CD4-positive, alpha-beta T cell (primary cell): ENCODE measurements at regions not wholly inside any gene's neighbourhood (a gene's known extent, or its start where the extent isn't known, plus 50 kb on each side); places are given as distances from the start of the nearest gene placed in this dataset.

Source experiments
- ATAC-seq: fragments of 200-7000 bp; cut with Tn5 transposase; one replicate; pipeline ENCODE4 v1.10.0; 2022; ENCODE audit warnings: mild to moderate bottlenecking; ENCODE audit not compliant: poor library complexity
- CTCF ChIA-PET: fragments of 350-600 bp; sonication (Branson Sonifier 250); formaldehyde crosslinking; loops from one replicate; lab custom pipeline; 2021; ENCODE audit warnings: antibody characterized with exemption, inconsistent platforms; lab: Charles Lee
- POLR2A ChIA-PET: fragments of 350-600 bp; sonication (Branson Sonifier 250); formaldehyde crosslinking; loops from one replicate; lab custom pipeline; 2021; ENCODE audit warnings: antibody characterized with exemption, inconsistent platforms; lab: Charles Lee
- DNase-seq, 14 experiments: peaks; one replicate each; pipeline ENCODE4 v3.0.0-alpha.2; 2013 to 2020; ENCODE audit warnings: mixed read lengths in 2 of 14
- H3K27ac ChIP-seq, 2 donors: one replicate each; pipeline versions ENCODE4 v1.5.1 to v1.7.0; 2013; ENCODE audit warnings: low read length in 2 of 2, low read depth in 1 of 2, mild to moderate bottlenecking in 1 of 2
- H3K27me3 ChIP-seq, 2 experiments: 1 replicate in 1 of 2; 2 replicates in 1 of 2; pipeline versions ENCODE4 v1.6.1 to v1.7.0; 2013; ENCODE audit warnings: low read length in 2 of 2, control low read depth in 1 of 2, mild to moderate bottlenecking in 1 of 2, moderate library complexity in 1 of 2; ENCODE audit not compliant: insufficient read depth in 2 of 2, control insufficient read depth in 1 of 2
- H3K36me3 ChIP-seq: one replicate; pipeline ENCODE4 v1.6.1; 2013; ENCODE audit warnings: low read length, control low read depth; ENCODE audit not compliant: insufficient read depth
- H3K4me1 ChIP-seq: one replicate; pipeline ENCODE4 v1.6.1; 2013; ENCODE audit warnings: low read length, control low read depth; ENCODE audit not compliant: insufficient read depth
- H3K4me3 ChIP-seq: one replicate; pipeline ENCODE4 v1.5.1; 2013; ENCODE audit warnings: mild to moderate bottlenecking, low read length, moderate library complexity
- H3K9me3 ChIP-seq, 2 experiments: 1 replicate in 1 of 2; 2 replicates in 1 of 2; pipeline versions ENCODE4 v1.6.1 to v1.7.0; 2013; ENCODE audit warnings: low read length in 2 of 2, mild to moderate bottlenecking in 2 of 2, control low read depth in 1 of 2, moderate library complexity in 1 of 2; ENCODE audit not compliant: control insufficient read depth in 1 of 2, insufficient read depth in 1 of 2
- H3K27ac Mint-ChIP-seq: one replicate; pipeline ENCODE4 v1.8.0; 2020; ENCODE audit warnings: mixed read lengths
- H3K27me3 Mint-ChIP-seq: one replicate; pipeline ENCODE4 v1.8.0; 2021; ENCODE audit warnings: mixed read lengths
- H3K36me3 Mint-ChIP-seq: one replicate; pipeline ENCODE4 v1.8.0; 2021; ENCODE audit warnings: low read depth, mixed read lengths
- H3K4me1 Mint-ChIP-seq: one replicate; pipeline ENCODE4 v1.8.0; 2021; ENCODE audit warnings: low read depth, mixed read lengths
- H3K4me3 Mint-ChIP-seq: one replicate; pipeline ENCODE4 v1.8.0; 2020; ENCODE audit warnings: mild to moderate bottlenecking, mixed read lengths
- H3K9me3 Mint-ChIP-seq: one replicate; pipeline ENCODE4 v1.8.0; 2020; ENCODE audit warnings: mixed read lengths
- intact Hi-C, 2 experiments: fragments of 100-400 bp; cut with DNase I in 1 of 2; cut with micrococcal nuclease in 1 of 2; formaldehyde crosslinking; loops; one replicate each; pipeline versions ENCODE4 v1.15.1 to v1.9.0; 2023 to 2025; cut with DNase I, micrococcal nuclease
- TF ChIP-seq, protein P1 (sequence below): fragments of 200-600 bp; IDR thresholded peaks from one replicate; pipeline ENCODE4 v1.8.0; 2022; ENCODE audit warnings: antibody characterized with exemption, mild to moderate bottlenecking

DNA sequence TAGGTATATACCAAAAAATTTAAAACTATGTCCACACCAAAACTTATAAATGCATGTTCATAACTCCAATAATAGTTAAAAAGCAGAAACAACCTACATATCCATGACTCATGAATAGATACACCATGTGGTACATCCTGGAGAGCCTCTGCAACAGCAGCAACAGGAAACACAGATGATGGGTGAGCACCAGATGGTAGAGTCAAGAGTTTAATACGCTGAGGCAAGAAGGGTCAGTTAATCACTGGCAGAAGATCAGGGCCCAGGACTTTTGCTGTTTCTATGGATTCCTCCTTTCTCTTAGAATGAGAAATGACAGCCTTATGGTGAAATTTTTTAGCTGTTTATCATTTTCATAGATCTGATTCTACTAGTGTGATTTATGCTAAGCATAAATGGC is 351.8 kb upstream of the ADAMTSL1 start:
- no peaks in the 10 kb centered on the region for H3K9me3 ChIP-seq
- H3K4me1 ChIP-seq, result no peaks in the 10 kb centered on the region
- POLR2A ChIA-PET, result no interaction called here
- Mint-ChIP-seq H3K27ac (no peak overlapping the region), H3K9me3 (no peaks in the 10 kb centered on the region), H3K4me1 (no peaks in the 10 kb centered on the region), H3K4me3 (no peak overlapping the region), H3K27me3 (no peaks in the 10 kb centered on the region), H3K36me3 (no peaks in the 10 kb centered on the region)
- no peak for DNase-seq
- H3K27ac ChIP-seq, result no peak overlapping the region
- no peaks in the 10 kb centered on the region for H3K36me3 ChIP-seq
- no peak for ATAC-seq
- intact Hi-C loops, result no loop called here
- TF ChIP-seq, protein P1, sequence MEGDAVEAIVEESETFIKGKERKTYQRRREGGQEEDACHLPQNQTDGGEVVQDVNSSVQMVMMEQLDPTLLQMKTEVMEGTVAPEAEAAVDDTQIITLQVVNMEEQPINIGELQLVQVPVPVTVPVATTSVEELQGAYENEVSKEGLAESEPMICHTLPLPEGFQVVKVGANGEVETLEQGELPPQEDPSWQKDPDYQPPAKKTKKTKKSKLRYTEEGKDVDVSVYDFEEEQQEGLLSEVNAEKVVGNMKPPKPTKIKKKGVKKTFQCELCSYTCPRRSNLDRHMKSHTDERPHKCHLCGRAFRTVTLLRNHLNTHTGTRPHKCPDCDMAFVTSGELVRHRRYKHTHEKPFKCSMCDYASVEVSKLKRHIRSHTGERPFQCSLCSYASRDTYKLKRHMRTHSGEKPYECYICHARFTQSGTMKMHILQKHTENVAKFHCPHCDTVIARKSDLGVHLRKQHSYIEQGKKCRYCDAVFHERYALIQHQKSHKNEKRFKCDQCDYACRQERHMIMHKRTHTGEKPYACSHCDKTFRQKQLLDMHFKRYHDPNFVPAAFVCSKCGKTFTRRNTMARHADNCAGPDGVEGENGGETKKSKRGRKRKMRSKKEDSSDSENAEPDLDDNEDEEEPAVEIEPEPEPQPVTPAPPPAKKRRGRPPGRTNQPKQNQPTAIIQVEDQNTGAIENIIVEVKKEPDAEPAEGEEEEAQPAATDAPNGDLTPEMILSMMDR, result no peak
- CTCF ChIA-PET, result no interaction called here
- H3K4me3 ChIP-seq, result no peak overlapping the region
- H3K27me3 ChIP-seq, result no peaks in the 10 kb centered on the region

DNA sequence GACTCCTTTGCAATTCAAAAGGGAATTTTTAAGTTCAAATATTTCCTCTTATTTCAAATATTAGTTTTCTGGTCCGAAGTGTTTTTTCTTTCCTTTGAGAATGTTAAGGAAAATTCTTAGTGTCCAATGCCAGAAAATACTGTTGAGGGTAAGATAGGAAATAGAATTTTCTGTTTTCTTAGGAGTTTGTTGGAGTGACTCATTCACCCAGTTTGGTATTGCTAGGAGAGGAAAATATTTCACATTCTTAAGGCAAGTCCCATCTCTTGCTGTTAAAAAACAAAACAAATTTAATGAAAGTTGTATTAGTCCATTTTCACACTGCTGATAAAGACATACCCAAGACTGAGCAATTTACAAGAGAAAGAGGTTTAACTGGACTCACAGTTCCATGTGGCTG is 349.2 kb upstream of the ADAMTSL1 start:
- no peak overlapping the region for H3K27ac ChIP-seq
- Mint-ChIP-seq H3K27ac (no peak overlapping the region), H3K27me3 (no peaks in the 10 kb centered on the region), H3K4me3 (no peak overlapping the region), H3K36me3 (no peaks in the 10 kb centered on the region), H3K9me3 (no peaks in the 10 kb centered on the region), H3K4me1 (no peaks in the 10 kb centered on the region)
- ChIA-PET POLR2A (no interaction called here), CTCF (no interaction called here)
- TF ChIP-seq, protein P1, result no peak
- H3K36me3 ChIP-seq, result no peaks in the 10 kb centered on the region
- no peak overlapping the region for H3K4me3 ChIP-seq
- ATAC-seq (no peak), DNase-seq (no peak)
- intact Hi-C loops, result no loop called here
- H3K9me3 ChIP-seq, result no peaks in the 10 kb centered on the region
- H3K27me3 ChIP-seq, result no peaks in the 10 kb centered on the region
- no peaks in the 10 kb centered on the region for H3K4me1 ChIP-seq

DNA sequence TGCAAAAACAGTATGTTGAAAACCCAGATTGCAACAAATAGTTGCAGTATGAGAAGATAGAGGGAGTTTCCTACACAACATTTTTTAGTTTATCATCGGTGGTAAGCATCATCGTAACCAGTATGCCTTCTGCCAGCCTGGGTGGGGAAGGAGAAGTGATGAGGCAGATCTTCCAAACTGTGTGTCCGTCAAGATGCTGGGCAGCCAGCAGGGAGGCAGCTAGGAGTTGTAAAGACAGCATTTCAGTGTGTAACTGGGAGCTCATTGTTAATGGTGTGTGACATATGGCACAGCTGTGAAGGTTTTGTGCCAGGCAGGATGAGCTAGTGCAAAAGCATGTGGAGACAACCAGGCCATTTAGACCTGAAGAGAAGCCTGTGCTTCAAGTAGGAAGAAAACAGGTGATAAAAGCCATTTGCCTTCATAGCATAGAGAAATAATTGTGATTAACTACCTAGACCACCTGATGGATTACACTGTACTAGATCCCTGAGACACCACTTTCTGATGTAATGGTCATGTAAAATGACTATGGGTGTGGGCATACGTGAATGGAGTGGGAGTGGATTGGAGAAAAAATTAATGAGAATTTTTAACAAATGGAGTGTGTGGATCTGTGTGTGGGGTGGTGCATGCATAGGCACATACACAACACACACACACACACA is 347.0 kb upstream of the ADAMTSL1 start:
- H3K27ac Mint-ChIP-seq, result no peak overlapping the region
- no peaks in the 10 kb centered on the region for H3K36me3 Mint-ChIP-seq
- Histone ChIP-seq H3K4me3 (no peak overlapping the region), H3K4me1 (no peaks in the 10 kb centered on the region), H3K9me3 (no peaks in the 10 kb centered on the region), H3K36me3 (no peaks in the 10 kb centered on the region), H3K27ac (no peak overlapping the region), H3K27me3 (no peaks in the 10 kb centered on the region)
- POLR2A ChIA-PET, result no interaction called here
- CTCF ChIA-PET, result no interaction called here
- intact Hi-C loops, result no loop called here
- TF ChIP-seq, protein P1, result no peak
- H3K4me3 Mint-ChIP-seq, result no peak overlapping the region
- H3K27me3 Mint-ChIP-seq, result no peaks in the 10 kb centered on the region
- ATAC-seq (no peak), DNase-seq (no peak)
- no peaks in the 10 kb centered on the region for H3K4me1 Mint-ChIP-seq
- peaks cover 2% of the 10 kb centered on the region for H3K9me3 Mint-ChIP-seq
